ENCODE measurements at regions not wholly inside any gene's neighbourhood (a gene's known extent, or its start where the extent isn't known, plus 50 kb on each side); places are given as distances from the start of the nearest gene placed in this dataset.

GRCh38 chr2:8267721-8268120, 414.1 kb upstream of the ID2 start:
- TF ChIP-seq CTCF (IDR thresholded peaks at IDR 0.05; ENCODE audit: low read depth, low read length, missing input control) (no peak), RAD21 (IDR thresholded peaks at IDR 0.05) (no peak), SP1 (IDR thresholded peaks at IDR 0.05) (no peak), JUND (IDR thresholded peaks at IDR 0.05) (no peak), RXRA (IDR thresholded peaks at IDR 0.05) (no peak), YY1 (IDR thresholded peaks at IDR 0.05) (no peak), GABPA (IDR thresholded peaks at IDR 0.05 in 1 of 2, conservative IDR thresholded peaks at IDR 0.05 in 1 of 2) (no peak), TAF1 (conservative IDR thresholded peaks at IDR 0.05) (no peak), HNF4A (conservative IDR thresholded peaks at IDR 0.05) (peak in 1 of 2 donors; percentile 10), ATF3 (IDR thresholded peaks at IDR 0.05) (no peak)
- TF ChIP-seq, protein P1, sequence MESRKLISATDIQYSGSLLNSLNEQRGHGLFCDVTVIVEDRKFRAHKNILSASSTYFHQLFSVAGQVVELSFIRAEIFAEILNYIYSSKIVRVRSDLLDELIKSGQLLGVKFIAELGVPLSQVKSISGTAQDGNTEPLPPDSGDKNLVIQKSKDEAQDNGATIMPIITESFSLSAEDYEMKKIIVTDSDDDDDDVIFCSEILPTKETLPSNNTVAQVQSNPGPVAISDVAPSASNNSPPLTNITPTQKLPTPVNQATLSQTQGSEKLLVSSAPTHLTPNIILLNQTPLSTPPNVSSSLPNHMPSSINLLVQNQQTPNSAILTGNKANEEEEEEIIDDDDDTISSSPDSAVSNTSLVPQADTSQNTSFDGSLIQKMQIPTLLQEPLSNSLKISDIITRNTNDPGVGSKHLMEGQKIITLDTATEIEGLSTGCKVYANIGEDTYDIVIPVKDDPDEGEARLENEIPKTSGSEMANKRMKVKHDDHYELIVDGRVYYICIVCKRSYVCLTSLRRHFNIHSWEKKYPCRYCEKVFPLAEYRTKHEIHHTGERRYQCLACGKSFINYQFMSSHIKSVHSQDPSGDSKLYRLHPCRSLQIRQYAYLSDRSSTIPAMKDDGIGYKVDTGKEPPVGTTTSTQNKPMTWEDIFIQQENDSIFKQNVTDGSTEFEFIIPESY (IDR thresholded peaks at IDR 0.05): no peak
- TF ChIP-seq, protein P2, sequence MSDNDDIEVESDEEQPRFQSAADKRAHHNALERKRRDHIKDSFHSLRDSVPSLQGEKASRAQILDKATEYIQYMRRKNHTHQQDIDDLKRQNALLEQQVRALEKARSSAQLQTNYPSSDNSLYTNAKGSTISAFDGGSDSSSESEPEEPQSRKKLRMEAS (IDR thresholded peaks at IDR 0.05): no peak
- TF ChIP-seq, protein P3, sequence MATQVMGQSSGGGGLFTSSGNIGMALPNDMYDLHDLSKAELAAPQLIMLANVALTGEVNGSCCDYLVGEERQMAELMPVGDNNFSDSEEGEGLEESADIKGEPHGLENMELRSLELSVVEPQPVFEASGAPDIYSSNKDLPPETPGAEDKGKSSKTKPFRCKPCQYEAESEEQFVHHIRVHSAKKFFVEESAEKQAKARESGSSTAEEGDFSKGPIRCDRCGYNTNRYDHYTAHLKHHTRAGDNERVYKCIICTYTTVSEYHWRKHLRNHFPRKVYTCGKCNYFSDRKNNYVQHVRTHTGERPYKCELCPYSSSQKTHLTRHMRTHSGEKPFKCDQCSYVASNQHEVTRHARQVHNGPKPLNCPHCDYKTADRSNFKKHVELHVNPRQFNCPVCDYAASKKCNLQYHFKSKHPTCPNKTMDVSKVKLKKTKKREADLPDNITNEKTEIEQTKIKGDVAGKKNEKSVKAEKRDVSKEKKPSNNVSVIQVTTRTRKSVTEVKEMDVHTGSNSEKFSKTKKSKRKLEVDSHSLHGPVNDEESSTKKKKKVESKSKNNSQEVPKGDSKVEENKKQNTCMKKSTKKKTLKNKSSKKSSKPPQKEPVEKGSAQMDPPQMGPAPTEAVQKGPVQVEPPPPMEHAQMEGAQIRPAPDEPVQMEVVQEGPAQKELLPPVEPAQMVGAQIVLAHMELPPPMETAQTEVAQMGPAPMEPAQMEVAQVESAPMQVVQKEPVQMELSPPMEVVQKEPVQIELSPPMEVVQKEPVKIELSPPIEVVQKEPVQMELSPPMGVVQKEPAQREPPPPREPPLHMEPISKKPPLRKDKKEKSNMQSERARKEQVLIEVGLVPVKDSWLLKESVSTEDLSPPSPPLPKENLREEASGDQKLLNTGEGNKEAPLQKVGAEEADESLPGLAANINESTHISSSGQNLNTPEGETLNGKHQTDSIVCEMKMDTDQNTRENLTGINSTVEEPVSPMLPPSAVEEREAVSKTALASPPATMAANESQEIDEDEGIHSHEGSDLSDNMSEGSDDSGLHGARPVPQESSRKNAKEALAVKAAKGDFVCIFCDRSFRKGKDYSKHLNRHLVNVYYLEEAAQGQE (IDR thresholded peaks at IDR 0.05): no peak
